Right ventricle myocardium inferior (tissue), 1 donor: ENCODE measurements at regions not wholly inside any gene's neighbourhood (a gene's known extent, or its start where the extent isn't known, plus 50 kb on each side); places are given as distances from the start of the nearest gene placed in this dataset.

Experiments
- ATAC-seq: fragments of 200-7000 bp; cut with Tn5 transposase; one replicate; pipeline ENCODE4 v1.9.1; 2020; ENCODE audit warnings: mild to moderate bottlenecking, moderate library complexity
- DNase-seq: peaks from one replicate; pipeline ENCODE4 v3.0.0; 2021; ENCODE audit errors: missing footprints
- intact Hi-C: fragments of 100-400 bp; cut with DNase I; formaldehyde crosslinking; loops from one replicate; pipeline ENCODE4 v1.11.0; 2022
- donor health status: DM: no; HTN: yes; CAD: no; lungs with severe emphysema.

GRCh38 chr10:130463876-130464364 is 327.7 kb downstream of the GLRX3 start:
- intact Hi-C loops: no loop called here
- no peak for DNase-seq
- no peak for ATAC-seq

GRCh38 chr10:130464426-130464825 is 328.2 kb downstream of the GLRX3 start:
- ATAC-seq (no peak), DNase-seq (no peak)
- intact Hi-C loops: no loop called here

- intact Hi-C loops: no loop called here
- ATAC-seq (no peak), DNase-seq (no peak)
Observed at GRCh38 chr10:130466271-130466997, 330.2 kb downstream of the GLRX3 start.

- intact Hi-C loops: no loop called here
- ATAC-seq (no peak), DNase-seq (no peak)
Observed at GRCh38 chr10:130470286-130470685, 334.1 kb downstream of the GLRX3 start.

- intact Hi-C loops: no loop called here
- ATAC-seq: no peak
- no peak for DNase-seq
Observed at GRCh38 chr10:130470973-130471372, 334.8 kb downstream of the GLRX3 start.

- DNase-seq (no peak), ATAC-seq (no peak)
- intact Hi-C loops: no loop called here
Observed at GRCh38 chr10:130471486-130471885, 335.3 kb downstream of the GLRX3 start.

GRCh38 chr10:130472236-130472635 is 336.0 kb downstream of the GLRX3 start:
- no peak for ATAC-seq
- intact Hi-C loops: no loop called here
- DNase-seq: no peak

- DNase-seq (no peak), ATAC-seq (no peak)
- intact Hi-C loops: no loop called here
Observed at GRCh38 chr10:130474591-130474990, 338.4 kb downstream of the GLRX3 start.

GRCh38 chr10:130477360-130477759 is 341.2 kb downstream of the GLRX3 start:
- DNase-seq (no peak), ATAC-seq (no peak)
- intact Hi-C loops: no loop called here

GRCh38 chr10:130479146-130479545 is 343.0 kb downstream of the GLRX3 start:
- intact Hi-C loops: no loop called here
- DNase-seq (no peak), ATAC-seq (no peak)

GRCh38 chr10:130479926-130480325 is 343.7 kb downstream of the GLRX3 start:
- intact Hi-C loops: no loop called here
- ATAC-seq (no peak), DNase-seq (no peak)

GRCh38 chr10:130480491-130480890 is 344.3 kb downstream of the GLRX3 start:
- intact Hi-C loops: no loop called here
- ATAC-seq: no peak

GRCh38 chr10:130481076-130481930 is 345.1 kb downstream of the GLRX3 start:
- DNase-seq: no peak
- ATAC-seq: no peak
- intact Hi-C loops: no loop called here

More at GRCh38 chr10:130480491-130480890, 344.3 kb downstream of the GLRX3 start:
- no peak for DNase-seq

GRCh38 chr10:130481936-130482335 is 345.7 kb downstream of the GLRX3 start:
- intact Hi-C loops: no loop called here
- ATAC-seq: no peak

GRCh38 chr10:130483691-130484467 is 347.7 kb downstream of the GLRX3 start:
- intact Hi-C loops: no loop called here
- no peak for ATAC-seq
- no peak for DNase-seq

More at GRCh38 chr10:130481936-130482335, 345.7 kb downstream of the GLRX3 start:
- no peak for DNase-seq

GRCh38 chr10:130484468-130485180 is 348.4 kb downstream of the GLRX3 start:
- ATAC-seq (no peak), DNase-seq (no peak)
- intact Hi-C loops: no loop called here

- intact Hi-C loops: no loop called here
Observed at GRCh38 chr10:130485236-130485957, 349.2 kb downstream of the GLRX3 start.

More at GRCh38 chr10:130485236-130485957, 349.2 kb downstream of the GLRX3 start:
- no peak for DNase-seq
- ATAC-seq: no peak
